ENCODE measurements at regions not wholly inside any gene's neighbourhood (a gene's known extent, or its start where the extent isn't known, plus 50 kb on each side); places are given as distances from the start of the nearest gene placed in this dataset.

DNA sequence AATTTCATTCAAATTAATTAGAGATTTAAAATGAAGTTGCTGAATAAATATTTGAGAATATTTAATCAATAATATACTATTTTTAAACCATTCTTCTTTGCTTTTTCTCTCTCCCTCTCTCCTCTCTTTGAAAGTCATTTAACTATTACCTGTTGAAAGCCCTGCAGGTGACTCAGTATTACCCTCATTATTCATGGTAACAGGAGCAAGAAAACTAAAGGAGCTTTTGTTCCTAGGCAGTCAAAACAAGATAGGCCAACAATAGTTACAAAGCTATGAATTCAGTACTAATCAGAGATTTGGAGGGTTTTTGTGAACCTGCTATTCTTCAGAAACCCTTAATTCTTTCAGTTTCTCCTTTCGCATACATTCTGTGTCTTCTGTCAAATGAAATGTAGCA lies 721.3 kb upstream of the NCAM2 start:
- TF ChIP-seq, protein P1, sequence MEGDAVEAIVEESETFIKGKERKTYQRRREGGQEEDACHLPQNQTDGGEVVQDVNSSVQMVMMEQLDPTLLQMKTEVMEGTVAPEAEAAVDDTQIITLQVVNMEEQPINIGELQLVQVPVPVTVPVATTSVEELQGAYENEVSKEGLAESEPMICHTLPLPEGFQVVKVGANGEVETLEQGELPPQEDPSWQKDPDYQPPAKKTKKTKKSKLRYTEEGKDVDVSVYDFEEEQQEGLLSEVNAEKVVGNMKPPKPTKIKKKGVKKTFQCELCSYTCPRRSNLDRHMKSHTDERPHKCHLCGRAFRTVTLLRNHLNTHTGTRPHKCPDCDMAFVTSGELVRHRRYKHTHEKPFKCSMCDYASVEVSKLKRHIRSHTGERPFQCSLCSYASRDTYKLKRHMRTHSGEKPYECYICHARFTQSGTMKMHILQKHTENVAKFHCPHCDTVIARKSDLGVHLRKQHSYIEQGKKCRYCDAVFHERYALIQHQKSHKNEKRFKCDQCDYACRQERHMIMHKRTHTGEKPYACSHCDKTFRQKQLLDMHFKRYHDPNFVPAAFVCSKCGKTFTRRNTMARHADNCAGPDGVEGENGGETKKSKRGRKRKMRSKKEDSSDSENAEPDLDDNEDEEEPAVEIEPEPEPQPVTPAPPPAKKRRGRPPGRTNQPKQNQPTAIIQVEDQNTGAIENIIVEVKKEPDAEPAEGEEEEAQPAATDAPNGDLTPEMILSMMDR (IDR thresholded peaks at IDR 0.05) = no peak
- TF ChIP-seq EP300 (IDR thresholded peaks at IDR 0.05) (no peak), POLR2AphosphoS5 (IDR thresholded peaks at IDR 0.05) (no peak), POLR2A (IDR thresholded peaks at IDR 0.05) (no peak)
